ENCODE measurements at regions not wholly inside any gene's neighbourhood (a gene's known extent, or its start where the extent isn't known, plus 50 kb on each side); places are given as distances from the start of the nearest gene placed in this dataset.

GRCh38 chr6:146881228-146882181 is 282.7 kb downstream of the ADGB start:
- Histone ChIP-seq H3K9me3 (ENCODE audit: insufficient read depth, low read length, severe bottlenecking) (no peaks in the 10 kb centered on the region), H3K4me3 (ENCODE audit: low read depth in 1 of 2, low read length in 2 of 2) (no peak overlapping the region), H2AFZ (ENCODE audit: low read depth, low read length) (no peak overlapping the region), H3K79me2 (ENCODE audit: insufficient read depth, low read length) (no peaks in the 10 kb centered on the region), H3K4me2 (ENCODE audit: insufficient read depth, low read length) (no peak overlapping the region), H4K20me1 (ENCODE audit: insufficient read depth, low read length) (no peaks in the 10 kb centered on the region), H3K4me1 (ENCODE audit: insufficient read depth, low read length) (no peaks in the 10 kb centered on the region), H3K27me3 (ENCODE audit: insufficient read depth, low read length, poor library complexity) (no peaks in the 10 kb centered on the region), H3K36me3 (ENCODE audit: insufficient read depth, low read length) (no peaks in the 10 kb centered on the region), H3K27ac (ENCODE audit: low read length) (no peak overlapping the region), H3K9ac (ENCODE audit: low read depth, low read length) (no peak overlapping the region)
- TF ChIP-seq CTCF (IDR thresholded peaks at IDR 0.05; ENCODE audit: borderline replicate concordance, extremely low read depth, low read length, poor library complexity, severe bottlenecking) (no peak), EZH2 (IDR thresholded peaks at IDR 0.05; ENCODE audit: borderline replicate concordance, low read depth, low read length, severe bottlenecking) (no peak)
- no peak for ATAC-seq (ENCODE audit: insufficient read depth, low read depth)
- no peak for DNase-seq

GRCh38 chr6:146883640-146884531 is 285.1 kb downstream of the ADGB start:
- Histone ChIP-seq H3K9me3 (ENCODE audit: insufficient read depth, low read length, severe bottlenecking) (no peaks in the 10 kb centered on the region), H2AFZ (ENCODE audit: low read depth, low read length) (no peak overlapping the region), H3K36me3 (ENCODE audit: insufficient read depth, low read length) (no peaks in the 10 kb centered on the region), H3K4me2 (ENCODE audit: insufficient read depth, low read length) (no peak overlapping the region), H3K9ac (ENCODE audit: low read depth, low read length) (no peak overlapping the region), H3K27me3 (ENCODE audit: insufficient read depth, low read length, poor library complexity) (no peaks in the 10 kb centered on the region), H3K4me3 (ENCODE audit: low read depth in 1 of 2, low read length in 2 of 2) (no peak overlapping the region), H3K4me1 (ENCODE audit: insufficient read depth, low read length) (no peaks in the 10 kb centered on the region), H3K27ac (ENCODE audit: low read length) (no peak overlapping the region), H4K20me1 (ENCODE audit: insufficient read depth, low read length) (no peaks in the 10 kb centered on the region), H3K79me2 (ENCODE audit: insufficient read depth, low read length) (no peaks in the 10 kb centered on the region)
- ATAC-seq (ENCODE audit: insufficient read depth, low read depth) (no peak), DNase-seq (no peak)
- no peak for TF ChIP-seq CTCF (IDR thresholded peaks at IDR 0.05; ENCODE audit: borderline replicate concordance, extremely low read depth, low read length, poor library complexity, severe bottlenecking)
- no peak for TF ChIP-seq EZH2 (IDR thresholded peaks at IDR 0.05; ENCODE audit: borderline replicate concordance, low read depth, low read length, severe bottlenecking)

GRCh38 chr6:146884728-146885127 is 286.0 kb downstream of the ADGB start:
- ATAC-seq (ENCODE audit: insufficient read depth, low read depth) (no peak), DNase-seq (no peak)
- Histone ChIP-seq H3K4me3 (ENCODE audit: low read depth in 1 of 2, low read length in 2 of 2) (no peak overlapping the region), H2AFZ (ENCODE audit: low read depth, low read length) (no peak overlapping the region), H3K36me3 (ENCODE audit: insufficient read depth, low read length) (no peaks in the 10 kb centered on the region), H3K27me3 (ENCODE audit: insufficient read depth, low read length, poor library complexity) (no peaks in the 10 kb centered on the region), H3K27ac (ENCODE audit: low read length) (no peak overlapping the region), H3K79me2 (ENCODE audit: insufficient read depth, low read length) (no peaks in the 10 kb centered on the region), H3K4me1 (ENCODE audit: insufficient read depth, low read length) (no peaks in the 10 kb centered on the region), H3K9ac (ENCODE audit: low read depth, low read length) (no peak overlapping the region), H3K4me2 (ENCODE audit: insufficient read depth, low read length) (no peak overlapping the region), H3K9me3 (ENCODE audit: insufficient read depth, low read length, severe bottlenecking) (no peaks in the 10 kb centered on the region), H4K20me1 (ENCODE audit: insufficient read depth, low read length) (no peaks in the 10 kb centered on the region)
- no peak for TF ChIP-seq CTCF (IDR thresholded peaks at IDR 0.05; ENCODE audit: borderline replicate concordance, extremely low read depth, low read length, poor library complexity, severe bottlenecking)
- TF ChIP-seq EZH2 (IDR thresholded peaks at IDR 0.05; ENCODE audit: borderline replicate concordance, low read depth, low read length, severe bottlenecking): no peak
